Adrenal gland (tissue), 5 donors: ENCODE measurements at regions not wholly inside any gene's neighbourhood (a gene's known extent, or its start where the extent isn't known, plus 50 kb on each side); places are given as distances from the start of the nearest gene placed in this dataset.

ENCODE experiments used
- POLR2A ChIP-seq, 2 donors: fragments of 450-650 bp; IDR thresholded peaks; one replicate each; pipeline ENCODE4 v1.6.1; 2017; ENCODE audit warnings: antibody characterized with exemption in 2 of 2, mild to moderate bottlenecking in 2 of 2, moderate library complexity in 1 of 2
- TF ChIP-seq, protein P1 (sequence below), 6 experiments: fragments of 450-650 bp in 4 of 6; fragments of 200-600 bp in 2 of 6; sonication (generic) in 1 of 6; IDR thresholded peaks; 1 replicate in 5 of 6; 2 replicates in 1 of 6; pipeline versions ENCODE4 v1.5.1 to v1.8.0; 2016 to 2021; ENCODE audit warnings: antibody characterized with exemption in 6 of 6, mild to moderate bottlenecking in 2 of 6, moderate library complexity in 1 of 6
- donor health status: DM: no; HTN: no; CAD: no.

- TF ChIP-seq, protein P1, sequence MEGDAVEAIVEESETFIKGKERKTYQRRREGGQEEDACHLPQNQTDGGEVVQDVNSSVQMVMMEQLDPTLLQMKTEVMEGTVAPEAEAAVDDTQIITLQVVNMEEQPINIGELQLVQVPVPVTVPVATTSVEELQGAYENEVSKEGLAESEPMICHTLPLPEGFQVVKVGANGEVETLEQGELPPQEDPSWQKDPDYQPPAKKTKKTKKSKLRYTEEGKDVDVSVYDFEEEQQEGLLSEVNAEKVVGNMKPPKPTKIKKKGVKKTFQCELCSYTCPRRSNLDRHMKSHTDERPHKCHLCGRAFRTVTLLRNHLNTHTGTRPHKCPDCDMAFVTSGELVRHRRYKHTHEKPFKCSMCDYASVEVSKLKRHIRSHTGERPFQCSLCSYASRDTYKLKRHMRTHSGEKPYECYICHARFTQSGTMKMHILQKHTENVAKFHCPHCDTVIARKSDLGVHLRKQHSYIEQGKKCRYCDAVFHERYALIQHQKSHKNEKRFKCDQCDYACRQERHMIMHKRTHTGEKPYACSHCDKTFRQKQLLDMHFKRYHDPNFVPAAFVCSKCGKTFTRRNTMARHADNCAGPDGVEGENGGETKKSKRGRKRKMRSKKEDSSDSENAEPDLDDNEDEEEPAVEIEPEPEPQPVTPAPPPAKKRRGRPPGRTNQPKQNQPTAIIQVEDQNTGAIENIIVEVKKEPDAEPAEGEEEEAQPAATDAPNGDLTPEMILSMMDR (IDR thresholded peaks at IDR 0.05): no peak
- TF ChIP-seq POLR2A (IDR thresholded peaks at IDR 0.05): no peak
Measured at GRCh38 chr12:114955414-114956014, 271.5 kb upstream of the TBX3 start.
